HG03108 (cell line): ENCODE measurements at regions not wholly inside any gene's neighbourhood (a gene's known extent, or its start where the extent isn't known, plus 50 kb on each side); places are given as distances from the start of the nearest gene placed in this dataset.
A peak's percentile ranks its signal among the peaks of the same experiment; 100 is the strongest.

ENCODE experiments used
- ATAC-seq: cut with Tn5 transposase; IDR thresholded peaks from one replicate; pipeline ENCODE4 v1.9.1; 2021; ENCODE audit warnings: moderate library complexity; ENCODE audit not compliant: unreplicated experiment

- no peak for ATAC-seq
Measured at GRCh38 chr5:114018186-114018585, 343.7 kb upstream of the KCNN2 start.

DNA sequence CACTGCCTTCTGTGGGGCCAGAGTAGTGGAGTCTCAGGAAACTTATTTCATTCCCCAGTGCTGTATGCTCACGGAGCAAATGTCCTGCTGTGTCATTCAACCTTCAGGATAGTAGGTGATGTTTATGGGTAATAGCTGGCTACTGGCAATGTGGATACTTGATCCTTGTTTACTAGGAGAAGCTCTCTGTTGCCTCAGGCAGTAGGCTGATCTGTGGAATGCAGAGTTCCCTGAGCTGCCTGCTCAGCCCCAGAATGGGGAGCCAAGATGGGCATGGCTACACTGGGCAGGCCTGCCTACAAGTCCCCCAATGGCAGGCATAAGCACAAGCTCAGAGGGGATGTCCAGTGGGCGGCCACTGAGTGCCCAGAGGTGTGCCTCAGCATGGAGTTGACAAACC is 323.1 kb upstream of the KCNN2 start:
- ATAC-seq, result no peak

DNA sequence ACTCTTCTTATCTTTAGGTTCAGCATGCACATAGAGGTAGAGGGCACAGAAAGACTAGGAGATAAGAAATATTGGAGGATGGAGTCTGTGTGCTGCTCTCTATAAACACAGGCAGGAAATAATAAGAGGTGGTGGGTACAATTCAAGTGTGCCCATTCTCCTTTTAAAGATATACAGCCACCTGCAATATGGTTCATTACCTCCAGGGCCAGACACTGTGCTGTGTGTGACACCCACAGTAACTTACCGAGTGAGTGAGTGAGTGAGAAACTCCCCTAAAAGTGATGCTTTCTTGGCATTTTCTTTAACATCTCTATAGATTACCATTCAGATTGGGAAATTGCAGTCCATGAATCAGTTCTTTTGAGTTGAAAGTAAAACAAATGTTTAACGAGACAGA is 311.8 kb upstream of the KCNN2 start:
- ATAC-seq, result no peak

DNA sequence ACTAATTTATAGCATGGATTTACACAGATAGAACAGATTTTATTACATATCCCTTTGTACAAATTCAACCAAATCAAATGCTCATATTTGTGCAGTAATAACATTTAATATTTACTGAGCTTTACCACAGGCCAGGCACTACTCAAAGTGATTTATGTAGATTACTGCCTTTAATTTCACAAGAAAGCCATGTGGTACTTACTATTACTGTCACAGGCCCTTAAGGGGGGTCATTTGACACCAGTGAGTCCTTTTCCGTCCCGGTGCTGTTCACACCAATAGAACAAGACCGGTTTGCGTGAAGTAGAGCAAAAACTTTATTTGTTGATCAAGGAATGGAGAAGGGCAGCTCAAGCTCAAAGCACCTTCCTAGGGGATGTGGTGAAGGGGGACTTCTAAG is 308.5 kb upstream of the KCNN2 start:
- ATAC-seq, result no peak

DNA sequence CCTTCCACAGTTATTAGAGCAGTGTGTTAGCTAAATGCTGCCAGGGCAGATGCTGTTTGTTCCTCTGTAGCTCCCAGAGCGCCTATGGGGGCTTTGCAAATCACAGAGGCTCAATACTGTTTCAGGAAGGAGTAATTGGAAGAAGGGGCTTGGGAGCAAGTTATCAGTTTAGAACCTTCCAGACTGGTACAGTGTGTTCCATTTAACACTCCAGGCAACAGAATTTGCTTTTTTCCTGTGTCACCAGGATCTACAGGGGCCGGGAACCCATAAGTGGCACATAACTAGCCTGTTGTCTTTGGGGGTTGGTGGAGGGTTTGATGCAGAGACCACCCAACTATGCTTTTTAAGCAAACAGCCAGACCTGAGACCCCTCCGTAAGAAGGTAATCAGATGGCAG is 307.3 kb upstream of the KCNN2 start:
- ATAC-seq, result no peak

GRCh38 chr5:114055318-114056184 is 306.3 kb upstream of the KCNN2 start:
- ATAC-seq, result no peak

DNA sequence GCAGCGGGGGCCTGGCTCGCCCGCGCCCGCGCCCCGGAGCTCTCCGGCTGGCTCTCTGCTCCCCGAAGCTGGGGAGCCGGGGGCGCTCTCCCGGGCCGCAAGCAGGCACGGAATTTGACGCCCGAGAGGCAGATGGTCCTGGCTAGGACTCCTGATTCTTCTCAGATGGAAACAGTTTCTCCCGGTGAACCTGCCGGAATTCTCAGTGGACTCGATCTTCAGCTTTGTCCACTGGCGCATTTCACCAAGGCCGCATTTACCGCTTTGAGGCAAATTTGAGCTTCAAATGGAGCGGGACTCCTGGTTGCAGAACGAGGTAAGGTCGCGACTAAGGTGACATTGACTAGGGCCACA is 305.7 kb upstream of the KCNN2 start:
- ATAC-seq, result no peak

DNA sequence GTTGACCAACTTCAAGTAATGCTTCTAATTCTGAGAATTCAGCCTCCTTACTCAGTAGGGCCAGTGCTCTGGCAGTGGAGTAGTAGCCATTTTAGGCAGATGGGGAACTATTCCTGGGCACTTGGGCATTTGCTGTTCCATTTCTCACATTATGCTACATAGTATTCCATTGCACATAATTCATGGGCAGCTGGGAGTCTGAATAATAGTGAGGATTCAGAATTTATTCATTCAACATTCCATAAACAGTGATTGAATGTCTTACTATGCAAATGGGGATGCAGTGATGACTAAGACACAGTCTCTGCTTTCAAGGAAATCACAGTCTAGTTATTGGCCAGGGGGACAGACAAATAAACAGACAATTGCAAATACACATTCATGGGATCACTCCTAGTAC is 301.0 kb upstream of the KCNN2 start:
- no peak for ATAC-seq

- ATAC-seq, result no peak
Measured at GRCh38 chr5:114062932-114063867, 298.7 kb upstream of the KCNN2 start.

DNA sequence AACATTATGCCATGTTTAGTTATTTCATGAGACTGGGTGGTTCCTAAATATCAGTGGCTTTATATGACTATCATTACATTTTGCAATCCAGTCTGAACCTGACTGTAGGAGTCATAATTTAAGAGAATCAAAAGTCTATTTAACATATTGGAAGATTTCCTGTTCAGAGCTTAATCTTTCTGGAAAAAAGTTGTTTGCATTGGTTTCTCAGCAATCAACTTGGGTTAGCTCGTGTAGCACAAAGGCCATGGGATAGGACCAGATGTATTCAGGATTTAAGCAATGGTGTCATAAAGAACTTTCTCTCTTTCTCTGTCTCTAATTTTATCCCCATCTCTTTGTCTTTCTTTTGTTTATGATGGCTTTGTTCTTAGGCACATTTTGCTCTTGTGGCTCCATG is 296.0 kb upstream of the KCNN2 start:
- ATAC-seq, result no peak

- ATAC-seq, result no peak
Measured at GRCh38 chr5:114070093-114070722, 291.7 kb upstream of the KCNN2 start.

- ATAC-seq, result no peak
Measured at GRCh38 chr5:114089259-114089658, 272.6 kb upstream of the KCNN2 start.

DNA sequence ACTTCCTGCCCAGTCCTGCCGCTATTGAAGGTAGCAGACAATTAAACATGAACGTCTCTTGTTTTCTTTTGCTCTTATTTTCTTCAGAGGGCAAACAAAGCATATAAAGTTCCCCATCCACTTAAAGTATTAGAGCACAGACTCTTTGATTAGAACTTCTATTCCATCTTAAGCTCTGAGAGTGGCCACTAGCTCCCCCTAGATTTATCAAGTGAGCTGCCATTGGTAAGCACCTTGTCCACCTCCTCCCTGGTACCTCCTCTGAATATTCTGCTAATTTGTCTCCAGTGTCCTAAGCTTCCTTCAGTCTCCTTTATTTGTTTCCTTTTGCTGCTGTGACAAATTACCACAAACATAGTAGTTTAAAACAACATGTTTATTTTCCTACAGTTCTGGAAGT is 264.3 kb upstream of the KCNN2 start:
- ATAC-seq, result no peak

- ATAC-seq, result no peak
Measured at GRCh38 chr5:114099161-114099560, 262.7 kb upstream of the KCNN2 start.

DNA sequence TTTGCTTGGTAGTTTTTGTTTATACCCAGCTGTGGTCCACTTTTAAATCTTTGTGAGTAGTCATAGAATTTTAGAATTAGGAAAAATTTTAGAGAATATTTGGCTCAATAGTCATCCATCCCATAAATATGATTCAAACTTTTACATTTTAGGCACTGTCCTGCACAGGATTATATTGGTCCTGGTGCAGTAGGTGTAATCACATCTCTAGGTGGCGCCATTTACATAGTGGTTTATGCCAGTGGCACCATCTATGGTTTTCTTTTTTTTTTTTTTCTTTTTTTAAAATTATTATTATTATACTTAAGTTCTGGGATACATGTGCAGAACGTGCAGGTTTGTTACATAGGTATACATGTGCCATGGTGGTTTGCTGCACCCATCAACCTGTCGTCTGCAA is 260.7 kb upstream of the KCNN2 start:
- ATAC-seq, result no peak

DNA sequence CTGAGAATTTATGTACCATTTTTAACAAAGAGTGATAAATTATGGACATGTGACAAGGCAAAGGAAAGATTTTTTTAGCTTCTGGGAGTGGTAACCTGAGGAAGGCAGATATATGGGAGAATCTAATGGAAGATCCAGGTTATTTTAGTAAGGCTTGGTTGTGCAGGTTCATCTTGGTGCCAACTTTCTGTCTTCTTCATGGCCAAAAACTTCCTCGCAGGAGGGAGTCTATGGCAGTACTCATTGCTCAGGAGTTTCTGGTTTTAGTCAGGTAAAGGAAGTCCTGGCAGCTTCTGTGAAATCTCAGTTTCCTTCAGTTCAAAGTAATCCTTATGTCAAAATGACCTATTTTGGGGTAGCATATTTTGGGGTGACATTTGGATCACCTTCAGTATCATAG is 248.3 kb upstream of the KCNN2 start:
- ATAC-seq, result no peak

DNA sequence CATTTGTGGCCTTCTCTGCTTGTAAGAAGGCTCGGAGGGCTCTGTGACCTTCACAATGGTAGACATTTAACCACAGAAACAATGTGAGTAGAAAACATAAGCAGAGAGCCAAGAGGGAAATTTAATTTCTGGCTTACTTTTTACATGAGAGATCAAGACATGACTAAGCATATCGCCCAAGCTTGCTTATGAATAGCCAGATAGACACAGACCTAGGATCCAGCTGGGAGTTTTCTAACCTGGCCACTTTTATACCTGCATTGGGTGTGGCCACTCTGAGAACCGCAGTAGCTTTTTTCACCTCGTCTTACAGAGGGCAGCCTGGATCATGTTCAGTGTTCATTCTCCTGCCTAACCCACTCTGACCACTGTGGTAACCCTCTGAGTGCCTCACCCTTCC is 244.9 kb upstream of the KCNN2 start:
- no peak for ATAC-seq

GRCh38 chr5:114118511-114118910 is 243.4 kb upstream of the KCNN2 start:
- peak; percentile 52 for ATAC-seq

- no peak for ATAC-seq
Measured at GRCh38 chr5:114120166-114120565, 241.7 kb upstream of the KCNN2 start.

DNA sequence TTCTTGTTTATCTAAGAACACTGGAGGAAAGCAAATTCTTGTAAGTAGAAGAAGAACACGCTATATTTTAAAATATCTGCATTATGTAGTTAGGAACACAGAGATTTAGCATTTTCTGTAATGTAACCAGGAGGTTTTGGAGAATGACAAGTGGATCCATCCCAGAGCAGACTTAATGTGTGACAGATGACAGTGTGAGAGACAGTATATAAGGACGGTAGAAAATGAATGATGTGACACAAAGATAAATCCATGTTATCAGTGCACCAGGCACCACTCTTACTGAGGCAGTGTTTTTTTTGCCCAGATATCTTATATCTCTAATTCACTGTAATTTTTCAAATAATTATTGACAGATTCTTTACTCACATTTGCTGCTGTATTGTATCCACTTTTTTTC is 239.0 kb upstream of the KCNN2 start:
- no peak for ATAC-seq

GRCh38 chr5:114123654-114124053 is 238.2 kb upstream of the KCNN2 start:
- ATAC-seq, result no peak

GRCh38 chr5:114146398-114146797 is 215.5 kb upstream of the KCNN2 start:
- ATAC-seq, result no peak
